Thyroid gland (tissue), 4 donors: ENCODE measurements at regions not wholly inside any gene's neighbourhood (a gene's known extent, or its start where the extent isn't known, plus 50 kb on each side); places are given as distances from the start of the nearest gene placed in this dataset.

Source experiments
- CTCF ChIP-seq, 6 experiments: fragments of 200-600 bp in 3 of 6; fragments of 450-650 bp in 3 of 6; sonication (generic) in 3 of 6; IDR thresholded peaks; one replicate each; pipeline ENCODE4 v1.5.1; 2016 to 2019; ENCODE audit warnings: antibody characterized with exemption in 6 of 6, mild to moderate bottlenecking in 2 of 6, inconsistent platforms in 1 of 6, moderate library complexity in 1 of 6
- POLR2A ChIP-seq, 2 donors: fragments of 450-650 bp; IDR thresholded peaks; one replicate each; pipeline ENCODE4 v1.6.1; 2017; ENCODE audit warnings: antibody characterized with exemption in 2 of 2, mild to moderate bottlenecking in 2 of 2, moderate library complexity in 1 of 2

- TF ChIP-seq CTCF (IDR thresholded peaks at IDR 0.05) = no peak
- TF ChIP-seq POLR2A (IDR thresholded peaks at IDR 0.05) = no peak
Observed at GRCh38 chr4:41379230-41379629, 122.5 kb downstream of the UCHL1 start.
